A549 (cell line): ENCODE measurements at regions not wholly inside any gene's neighbourhood (a gene's known extent, or its start where the extent isn't known, plus 50 kb on each side); places are given as distances from the start of the nearest gene placed in this dataset.

Source experiments
- ATAC-seq, 2 experiments: fragments of 200-7000 bp in 1 of 2; fragments of >200 bp in 1 of 2; cut with Nextera tagmentation in 1 of 2; cut with Tn5 transposase in 1 of 2; 3 replicates each; pipeline versions ENCODE4 v1.8.0 to v1.9.1; 2018 to 2020; ENCODE audit warnings: mild to moderate bottlenecking in 1 of 2, moderate library complexity in 1 of 2
- CTCF ChIA-PET: fragments of 300-600 bp; sonication (Branson Sonifier 250); formaldehyde crosslinking; extraction: SDS; loops from one replicate; lab custom pipeline; 2021; ENCODE audit warnings: antibody characterized with exemption, inconsistent platforms; lab: Yijun Ruan, JAX
- POLR2A ChIA-PET: fragments of 350-600 bp; formaldehyde crosslinking; extraction: SDS; loops from one replicate; lab custom pipeline; 2021; ENCODE audit warnings: antibody characterized with exemption, inconsistent platforms; lab: Yijun Ruan, JAX
- DNase-seq, 2 experiments: peaks; one replicate each; pipeline versions ENCODE4 v3.0.0 to v3.0.0-alpha.2; 2011 to 2016; ENCODE audit warnings: low read depth in 1 of 2, low spot score in 1 of 2
- FAIRE-seq: peaks from 2 replicates; lab custom pipeline; 2011; peaks lifted over from hg19 to GRCh38; lab: Jason Lieb, UNC
- H3K27ac ChIP-seq, 2 experiments: fragments of >200 bp; sonication (Bioruptor Twin); formaldehyde crosslinking; 3 replicates each; pipeline ENCODE4 v1.5.1; 2016 to 2017
- H3K4me1 ChIP-seq: fragments of >200 bp; sonication (Bioruptor Twin); formaldehyde crosslinking; 3 replicates; pipeline ENCODE4 v1.6.1; 2016
- H3K4me2 ChIP-seq: fragments of >200 bp; sonication (Bioruptor Twin); formaldehyde crosslinking; 3 replicates; pipeline ENCODE4 v1.6.1; 2016
- H3K4me3 ChIP-seq: fragments of >200 bp; sonication (Bioruptor Twin); formaldehyde crosslinking; 3 replicates; pipeline ENCODE4 v1.5.1; 2016
- H3K9me3 ChIP-seq: fragments of >200 bp; sonication (Bioruptor Twin); formaldehyde crosslinking; 3 replicates; pipeline ENCODE4 v1.6.1; 2016
- CEBPB ChIP-seq, 2 experiments: fragments of >200 bp in 1 of 2; sonication (Bioruptor Twin) in 1 of 2; formaldehyde crosslinking in 1 of 2; IDR thresholded peaks; 2 replicates each; pipeline ENCODE4 v1.6.1; 2012 to 2016
- ESRRA ChIP-seq: fragments of 150-350 bp; IDR thresholded peaks from 2 replicates; pipeline ENCODE4 v1.6.1; 2014; ENCODE audit warnings: mild to moderate bottlenecking, low read length, borderline replicate concordance
- GATA3 ChIP-seq: IDR thresholded peaks from 2 replicates; pipeline ENCODE4 v1.6.1; 2012; ENCODE audit warnings: borderline replicate concordance
- HDAC2 ChIP-seq: fragments of 200-600 bp; sonication (generic); IDR thresholded peaks from 2 replicates; pipeline ENCODE4 v1.6.1; 2016
- HOXB13 ChIP-seq: fragments of 250-450 bp; sonication (Bioruptor Pico); IDR thresholded peaks from 2 replicates; pipeline ENCODE4 v1.5.0; 2020; ENCODE audit warnings: low read depth, mild to moderate bottlenecking, moderate library complexity
- JUN ChIP-seq, 2 experiments: fragments of >200 bp; sonication (Bioruptor Twin); formaldehyde crosslinking; IDR thresholded peaks; 2 replicates in 1 of 2; 3 replicates in 1 of 2; pipeline ENCODE4 v1.6.1; 2016 to 2017
- MYC ChIP-seq: IDR thresholded peaks from 2 replicates; pipeline ENCODE4 v1.6.1; 2012; ENCODE audit warnings: mild to moderate bottlenecking, inconsistent platforms, low read length, improper control_type of control experiment, borderline replicate concordance
- NR3C1 ChIP-seq: fragments of >200 bp; sonication (Bioruptor Twin); formaldehyde crosslinking; IDR thresholded peaks from 3 replicates; pipeline ENCODE4 v1.6.1; 2017
- PHF8 ChIP-seq: fragments of 200-600 bp; sonication (generic); IDR thresholded peaks from 2 replicates; pipeline ENCODE4 v1.6.1; 2016; ENCODE audit warnings: low read depth, mild to moderate bottlenecking, antibody characterized with exemption, moderate library complexity, borderline replicate concordance
- POLR2A ChIP-seq: IDR thresholded peaks from 2 replicates; pipeline ENCODE4 v1.6.1; 2012; ENCODE audit warnings: mild to moderate bottlenecking, low read length
- RCOR1 ChIP-seq: fragments of 150-350 bp; IDR thresholded peaks from 2 replicates; pipeline ENCODE4 v1.6.1; 2014; ENCODE audit warnings: antibody characterized with exemption, low read length, low read depth
- RFX5 ChIP-seq: fragments of 450-650 bp; IDR thresholded peaks from 2 replicates; pipeline ENCODE4 v1.7.1; 2014; ENCODE audit warnings: antibody characterized with exemption, mild to moderate bottlenecking, moderate library complexity
- SMC3 ChIP-seq: fragments of >200 bp; sonication (Bioruptor Twin); formaldehyde crosslinking; IDR thresholded peaks from 3 replicates; pipeline ENCODE4 v1.6.1; 2018; ENCODE audit warnings: inconsistent platforms
- SREBF2 ChIP-seq: fragments of 450-650 bp; IDR thresholded peaks from 2 replicates; pipeline ENCODE4 v1.6.1; 2014; ENCODE audit warnings: mild to moderate bottlenecking, moderate library complexity
- TP53 ChIP-seq: fragments of 250-450 bp; sonication (Bioruptor Pico); IDR thresholded peaks from 2 replicates; pipeline ENCODE4 v1.5.0; 2021; ENCODE audit warnings: mild to moderate bottlenecking, moderate library complexity
- ZFP36 ChIP-seq: fragments of 450-650 bp; IDR thresholded peaks from 2 replicates; pipeline ENCODE4 v1.6.1; 2014; ENCODE audit warnings: borderline replicate concordance; ENCODE audit not compliant: partially characterized antibody
- WGBS: methylation state at CpG from one replicate; pipeline ENCODE4 v1.1.6; 2017; ENCODE audit errors: missing lambda C conversion rate; 5-methylcytosine and 5-hydroxymethylcytosine counted together
- TF ChIP-seq, protein P1 (sequence below): fragments of >200 bp; sonication (Bioruptor Twin); formaldehyde crosslinking; IDR thresholded peaks from 2 replicates; pipeline ENCODE4 v1.6.1; 2016
- TF ChIP-seq, protein P2 (sequence below): IDR thresholded peaks from 2 replicates; pipeline ENCODE4 v1.6.1; 2012; ENCODE audit warnings: low read depth, borderline replicate concordance
- TF ChIP-seq, protein P3 (sequence below): IDR thresholded peaks from 2 replicates; pipeline ENCODE4 v1.6.1; 2012
- TF ChIP-seq, protein P4 (sequence below): fragments of 250-450 bp; sonication (Bioruptor Pico); IDR thresholded peaks from 2 replicates; pipeline ENCODE4 v1.5.0; 2021; ENCODE audit warnings: mild to moderate bottlenecking, moderate library complexity, borderline replicate concordance

DNA sequence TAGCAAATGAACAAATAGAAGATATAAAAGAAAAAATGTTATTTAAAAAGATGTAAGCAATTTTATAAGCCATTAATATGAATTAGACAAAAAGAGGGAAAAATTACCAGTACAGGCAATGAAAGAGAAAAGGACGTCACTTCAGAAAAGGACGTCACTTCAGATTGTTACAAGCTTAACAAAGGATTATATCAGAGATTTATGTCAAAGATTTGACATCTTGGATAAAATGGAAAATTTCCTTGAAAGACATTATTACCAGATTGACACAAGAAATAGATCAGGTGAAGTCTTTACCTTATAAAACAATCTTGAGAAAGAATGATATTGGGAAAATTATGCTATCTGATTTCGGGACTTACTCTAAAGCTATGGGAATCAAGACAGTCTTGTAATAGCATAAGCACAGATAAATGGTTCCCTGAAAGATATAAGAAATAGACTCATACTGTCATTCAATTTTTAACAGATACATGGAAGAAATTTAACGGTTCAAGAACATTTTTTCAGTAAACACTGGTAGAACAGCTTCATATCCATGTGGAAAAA lies 625.4 kb upstream of the EDIL3 start:
- WGBS = 16% methylated on average over 4 of the region's 4 CpGs
- no peak for ATAC-seq

DNA sequence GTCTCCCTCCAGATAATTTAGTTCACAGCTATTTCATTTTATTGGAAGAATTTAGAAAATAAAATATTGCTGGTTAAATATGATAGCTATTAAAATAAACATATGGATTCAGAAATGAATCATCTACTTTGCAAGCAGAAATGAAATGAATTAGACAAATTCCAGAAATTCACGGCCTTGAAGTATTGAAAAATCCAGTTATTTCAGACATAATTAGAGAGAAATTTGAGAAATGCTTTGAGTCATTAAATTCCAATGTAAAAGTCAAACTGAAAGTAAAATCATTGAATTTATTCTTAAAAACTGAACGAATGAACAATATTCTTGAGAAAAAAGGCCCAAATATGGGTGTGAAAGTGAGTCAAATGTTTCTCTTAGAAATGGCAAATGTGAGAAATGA lies 632.6 kb upstream of the EDIL3 start:
- DNase-seq (no peak), FAIRE-seq (no peak), ATAC-seq (no peak)
- H3K9me3 ChIP-seq = no peaks in the 10 kb centered on the region
- H3K4me2 ChIP-seq = no peak overlapping the region
- POLR2A ChIA-PET = no interaction called here
- CTCF ChIA-PET = no interaction called here
- WGBS = 6% methylated on average over 2 of the region's 2 CpGs
- no peak overlapping the region for H3K4me3 ChIP-seq
- no peaks in the 10 kb centered on the region for H3K4me1 ChIP-seq
- TF ChIP-seq HOXB13 (CRISPR knock-in tag) (no peak), ZFP36 (no peak), TP53 (CRISPR knock-in tag) (no peak), ESRRA (no peak), PHF8 (no peak), MYC (no peak), HDAC2 (no peak), CEBPB (IDR thresholded peaks at IDR 0.05) (no peak), GATA3 (no peak), JUN (IDR thresholded peaks at IDR 0.05) (no peak)
- TF ChIP-seq, protein P1, sequence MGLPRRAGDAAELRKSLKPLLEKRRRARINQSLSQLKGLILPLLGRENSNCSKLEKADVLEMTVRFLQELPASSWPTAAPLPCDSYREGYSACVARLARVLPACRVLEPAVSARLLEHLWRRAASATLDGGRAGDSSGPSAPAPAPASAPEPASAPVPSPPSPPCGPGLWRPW = no peak
- TF ChIP-seq, protein P2, sequence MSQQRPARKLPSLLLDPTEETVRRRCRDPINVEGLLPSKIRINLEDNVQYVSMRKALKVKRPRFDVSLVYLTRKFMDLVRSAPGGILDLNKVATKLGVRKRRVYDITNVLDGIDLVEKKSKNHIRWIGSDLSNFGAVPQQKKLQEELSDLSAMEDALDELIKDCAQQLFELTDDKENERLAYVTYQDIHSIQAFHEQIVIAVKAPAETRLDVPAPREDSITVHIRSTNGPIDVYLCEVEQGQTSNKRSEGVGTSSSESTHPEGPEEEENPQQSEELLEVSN = no peak
- H3K27ac ChIP-seq = no peak overlapping the region

More for the DNA sequence above, 625.4 kb upstream of the EDIL3 start:
- FAIRE-seq (no peak), DNase-seq (no peak)
- TF ChIP-seq GATA3 (no peak), RCOR1 (no peak), SMC3 (no peak), NR3C1 (no peak), RFX5 (no peak), JUN (IDR thresholded peaks at IDR 0.05) (no peak), ESRRA (no peak), POLR2A (no peak), SREBF2 (no peak)
- TF ChIP-seq, protein P3, sequence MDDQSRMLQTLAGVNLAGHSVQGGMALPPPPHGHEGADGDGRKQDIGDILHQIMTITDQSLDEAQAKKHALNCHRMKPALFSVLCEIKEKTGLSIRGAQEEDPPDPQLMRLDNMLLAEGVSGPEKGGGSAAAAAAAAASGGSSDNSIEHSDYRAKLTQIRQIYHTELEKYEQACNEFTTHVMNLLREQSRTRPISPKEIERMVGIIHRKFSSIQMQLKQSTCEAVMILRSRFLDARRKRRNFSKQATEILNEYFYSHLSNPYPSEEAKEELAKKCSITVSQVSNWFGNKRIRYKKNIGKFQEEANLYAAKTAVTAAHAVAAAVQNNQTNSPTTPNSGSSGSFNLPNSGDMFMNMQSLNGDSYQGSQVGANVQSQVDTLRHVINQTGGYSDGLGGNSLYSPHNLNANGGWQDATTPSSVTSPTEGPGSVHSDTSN = no peak
- TF ChIP-seq, protein P1 = no peak
- TF ChIP-seq, protein P4, sequence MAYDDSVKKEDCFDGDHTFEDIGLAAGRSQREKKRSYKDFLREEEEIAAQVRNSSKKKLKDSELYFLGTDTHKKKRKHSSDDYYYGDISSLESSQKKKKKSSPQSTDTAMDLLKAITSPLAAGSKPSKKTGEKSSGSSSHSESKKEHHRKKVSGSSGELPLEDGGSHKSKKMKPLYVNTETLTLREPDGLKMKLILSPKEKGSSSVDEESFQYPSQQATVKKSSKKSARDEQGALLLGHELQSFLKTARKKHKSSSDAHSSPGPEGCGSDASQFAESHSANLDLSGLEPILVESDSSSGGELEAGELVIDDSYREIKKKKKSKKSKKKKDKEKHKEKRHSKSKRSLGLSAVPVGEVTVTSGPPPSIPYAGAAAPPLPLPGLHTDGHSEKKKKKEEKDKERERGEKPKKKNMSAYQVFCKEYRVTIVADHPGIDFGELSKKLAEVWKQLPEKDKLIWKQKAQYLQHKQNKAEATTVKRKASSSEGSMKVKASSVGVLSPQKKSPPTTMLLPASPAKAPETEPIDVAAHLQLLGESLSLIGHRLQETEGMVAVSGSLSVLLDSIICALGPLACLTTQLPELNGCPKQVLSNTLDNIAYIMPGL (CRISPR knock-in tag) = no peak
- no peak overlapping the region for H3K27ac ChIP-seq
- ChIA-PET CTCF (no interaction called here), POLR2A (no interaction called here)
- no peak overlapping the region for H3K4me2 ChIP-seq
- H3K4me3 ChIP-seq = no peak overlapping the region
- no peaks in the 10 kb centered on the region for H3K9me3 ChIP-seq
- no peaks in the 10 kb centered on the region for H3K4me1 ChIP-seq
